Choroid plexus epithelial cell (primary cell): ENCODE measurements at regions not wholly inside any gene's neighbourhood (a gene's known extent, or its start where the extent isn't known, plus 50 kb on each side); places are given as distances from the start of the nearest gene placed in this dataset.
A peak's percentile ranks its signal among the peaks of the same experiment; 100 is the strongest.

Source experiments
- DNase-seq: peaks from one replicate; pipeline ENCODE4 v3.0.0-alpha.2; 2010; ENCODE audit warnings: low read depth
- H3K4me3 ChIP-seq: 2 replicates; pipeline ENCODE4 v1.5.1; 2011; ENCODE audit warnings: low read depth, mild to moderate bottlenecking, control low read depth, low read length, moderate library complexity
- CTCF ChIP-seq: conservative IDR thresholded peaks from 2 replicates; pipeline ENCODE4 v1.5.1; 2011; ENCODE audit warnings: low read depth, mild to moderate bottlenecking, control low read depth, inconsistent platforms, low read length, moderate library complexity

- no peak for DNase-seq
- no peak overlapping the region for H3K4me3 ChIP-seq
- TF ChIP-seq CTCF, result no peak
These were observed 243.8 kb upstream of the TLE3 start for GRCh38 chr15:70341566-70341965.

- H3K4me3 ChIP-seq, result no peak overlapping the region
- DNase-seq, result no peak
- no peak for TF ChIP-seq CTCF
These were observed 242.8 kb upstream of the TLE3 start for GRCh38 chr15:70340494-70340870.

GRCh38 chr15:70339571-70340493 lies 242.1 kb upstream of the TLE3 start:
- peak; percentile 67 for DNase-seq
- H3K4me3 ChIP-seq, result no peak overlapping the region
- no peak for TF ChIP-seq CTCF

GRCh38 chr15:70337277-70338186 lies 239.8 kb upstream of the TLE3 start:
- no peak for DNase-seq
- no peak overlapping the region for H3K4me3 ChIP-seq
- no peak for TF ChIP-seq CTCF

- TF ChIP-seq CTCF, result no peak
- DNase-seq, result no peak
- no peak overlapping the region for H3K4me3 ChIP-seq
These were observed 238.8 kb upstream of the TLE3 start for GRCh38 chr15:70336425-70337009.

GRCh38 chr15:70334286-70334685 lies 236.6 kb upstream of the TLE3 start:
- DNase-seq, result no peak
- no peak for TF ChIP-seq CTCF
- no peak overlapping the region for H3K4me3 ChIP-seq
